Activated T-cell treated with anti-CD3 and anti-CD28 coated beads, Interleukin-2, amount 50 U/mL, for 4 hours (primary cell): ENCODE measurements at regions not wholly inside any gene's neighbourhood (a gene's known extent, or its start where the extent isn't known, plus 50 kb on each side); places are given as distances from the start of the nearest gene placed in this dataset.
"Not testable (repeated sequence)": the region's sequence is repeated elsewhere in the genome, so short reads cannot be mapped to it uniquely, and the experiment has no call there.

Experiments
- ATAC-seq, 2 donors: fragments of 200-7000 bp; cut with Tn5 transposase; one replicate each; pipeline ENCODE4 v1.10.0; 2021
- DNase-seq: peaks from one replicate; pipeline ENCODE4 v3.0.0-alpha.2; 2020
- H3K27me3 Mint-ChIP-seq: one replicate; pipeline ENCODE4 v1.8.0; 2021; ENCODE audit warnings: low read depth, mixed read lengths
- H3K36me3 Mint-ChIP-seq: one replicate; pipeline ENCODE4 v1.8.0; 2022; ENCODE audit warnings: mixed read lengths; ENCODE audit not compliant: insufficient read depth
- H3K4me1 Mint-ChIP-seq: one replicate; pipeline ENCODE4 v1.8.0; 2021; ENCODE audit warnings: low read depth, mixed read lengths
- H3K4me3 Mint-ChIP-seq: one replicate; pipeline ENCODE4 v1.8.0; 2021; ENCODE audit warnings: mild to moderate bottlenecking, moderate library complexity, mixed read lengths
- H3K9me3 Mint-ChIP-seq: one replicate; pipeline ENCODE4 v1.8.0; 2021; ENCODE audit warnings: mixed read lengths

GRCh38 chr17:22514315-22514714, 822.0 kb downstream of the KCNJ18 start:
- no peak overlapping the region for H3K4me3 Mint-ChIP-seq
- H3K9me3 Mint-ChIP-seq, result peaks cover 12% of the 10 kb centered on the region
- no peak for ATAC-seq
- DNase-seq, result no peak
- no peaks in the 10 kb centered on the region for H3K4me1 Mint-ChIP-seq
- no peaks in the 10 kb centered on the region for H3K27me3 Mint-ChIP-seq
- no peaks in the 10 kb centered on the region for H3K36me3 Mint-ChIP-seq

- Mint-ChIP-seq H3K4me3 (no peak overlapping the region), H3K4me1 (no peaks in the 10 kb centered on the region), H3K36me3 (no peaks in the 10 kb centered on the region), H3K9me3 (peaks cover 12% of the 10 kb centered on the region), H3K27me3 (no peaks in the 10 kb centered on the region)
- ATAC-seq (no peak), DNase-seq (no peak)
These were observed 822.5 kb downstream of the KCNJ18 start for GRCh38 chr17:22514767-22515320.

- DNase-seq (no peak), ATAC-seq (no peak)
- H3K9me3 Mint-ChIP-seq, result peaks cover 11% of the 10 kb centered on the region
- no peaks in the 10 kb centered on the region for H3K27me3 Mint-ChIP-seq
- H3K36me3 Mint-ChIP-seq, result no peaks in the 10 kb centered on the region
- H3K4me3 Mint-ChIP-seq, result no peak overlapping the region
- H3K4me1 Mint-ChIP-seq, result no peaks in the 10 kb centered on the region
These were observed 823.3 kb downstream of the KCNJ18 start for GRCh38 chr17:22515599-22515998.

- DNase-seq, result no peak
- Mint-ChIP-seq H3K4me1 (no peaks in the 10 kb centered on the region), H3K27me3 (no peaks in the 10 kb centered on the region), H3K9me3 (peaks cover 4% of the 10 kb centered on the region), H3K36me3 (no peaks in the 10 kb centered on the region), H3K4me3 (no peak overlapping the region)
- ATAC-seq, result no peak
These were observed 824.7 kb downstream of the KCNJ18 start for GRCh38 chr17:22516861-22517636.

- no peaks in the 10 kb centered on the region for H3K4me1 Mint-ChIP-seq
- DNase-seq (no peak), ATAC-seq (no peak)
- no peaks in the 10 kb centered on the region for H3K27me3 Mint-ChIP-seq
- H3K4me3 Mint-ChIP-seq, result no peak overlapping the region
- no peaks in the 10 kb centered on the region for H3K36me3 Mint-ChIP-seq
- H3K9me3 Mint-ChIP-seq, result peaks cover 4% of the 10 kb centered on the region
These were observed 825.4 kb downstream of the KCNJ18 start for GRCh38 chr17:22517716-22518115.

- H3K4me3 Mint-ChIP-seq, result no peak overlapping the region
- ATAC-seq (no peak), DNase-seq (no peak)
- H3K9me3 Mint-ChIP-seq, result peaks cover 4% of the 10 kb centered on the region
- H3K4me1 Mint-ChIP-seq, result no peaks in the 10 kb centered on the region
- no peaks in the 10 kb centered on the region for H3K27me3 Mint-ChIP-seq
- no peaks in the 10 kb centered on the region for H3K36me3 Mint-ChIP-seq
These were observed 825.9 kb downstream of the KCNJ18 start for GRCh38 chr17:22518185-22518584.

- not testable (repeated sequence) for H3K27me3 Mint-ChIP-seq, ATAC-seq, H3K9me3 Mint-ChIP-seq, H3K4me1 Mint-ChIP-seq, DNase-seq, H3K4me3 Mint-ChIP-seq, H3K36me3 Mint-ChIP-seq
These were observed 856.5 kb downstream of the KCNJ18 start for GRCh38 chr17:22548873-22549272.

- not testable (repeated sequence) for DNase-seq, H3K9me3 Mint-ChIP-seq, H3K36me3 Mint-ChIP-seq, H3K27me3 Mint-ChIP-seq, H3K4me1 Mint-ChIP-seq, ATAC-seq, H3K4me3 Mint-ChIP-seq
These were observed 859.5 kb downstream of the KCNJ18 start for GRCh38 chr17:22551695-22552415.

GRCh38 chr17:22569459-22570143, 877.3 kb downstream of the KCNJ18 start:
- Mint-ChIP-seq H3K36me3 (no peaks in the 10 kb centered on the region), H3K27me3 (no peaks in the 10 kb centered on the region), H3K9me3 (peaks cover 34% of the 10 kb centered on the region), H3K4me3 (no peak overlapping the region), H3K4me1 (no peaks in the 10 kb centered on the region)
- DNase-seq (no peak), ATAC-seq (no peak)

GRCh38 chr17:22570144-22570845, 878.0 kb downstream of the KCNJ18 start:
- DNase-seq (no peak), ATAC-seq (no peak)
- no peaks in the 10 kb centered on the region for H3K36me3 Mint-ChIP-seq
- peaks cover 34% of the 10 kb centered on the region for H3K9me3 Mint-ChIP-seq
- H3K27me3 Mint-ChIP-seq, result no peaks in the 10 kb centered on the region
- no peaks in the 10 kb centered on the region for H3K4me1 Mint-ChIP-seq
- H3K4me3 Mint-ChIP-seq, result no peak overlapping the region

GRCh38 chr17:22599322-22599721, 907.0 kb downstream of the KCNJ18 start:
- ATAC-seq (no peak), DNase-seq (no peak)
- Mint-ChIP-seq H3K4me3 (no peak overlapping the region), H3K4me1 (no peaks in the 10 kb centered on the region), H3K9me3 (no peaks in the 10 kb centered on the region), H3K36me3 (no peaks in the 10 kb centered on the region), H3K27me3 (no peaks in the 10 kb centered on the region)

GRCh38 chr17:22600644-22601298, 908.4 kb downstream of the KCNJ18 start:
- no peak for ATAC-seq
- Mint-ChIP-seq H3K4me3 (no peak overlapping the region), H3K36me3 (no peaks in the 10 kb centered on the region), H3K9me3 (no peaks in the 10 kb centered on the region), H3K27me3 (no peaks in the 10 kb centered on the region), H3K4me1 (no peaks in the 10 kb centered on the region)
- no peak for DNase-seq
